SK-N-MC (cell line): ENCODE measurements at regions not wholly inside any gene's neighbourhood (a gene's known extent, or its start where the extent isn't known, plus 50 kb on each side); places are given as distances from the start of the nearest gene placed in this dataset.
"Not testable (repeated sequence)": the region's sequence is repeated elsewhere in the genome, so short reads cannot be mapped to it uniquely, and the experiment has no call there.

ENCODE experiments used
- EZH2 ChIP-seq: fragments of 200-600 bp; sonication (generic); IDR thresholded peaks from one replicate; pipeline ENCODE4 v1.6.1; 2017; ENCODE audit warnings: antibody characterized with exemption
- FOXP2 ChIP-seq: optimal IDR thresholded peaks from 2 replicates; pipeline ENCODE3; 2011; ENCODE audit warnings: mild to moderate bottlenecking, moderate library complexity; ENCODE audit not compliant: insufficient read depth; ENCODE audit errors: extremely low read length, control extremely low read depth
- POLR2AphosphoS5 ChIP-seq: IDR thresholded peaks from 2 replicates; pipeline ENCODE4 v1.6.1; 2012; ENCODE audit warnings: mild to moderate bottlenecking, low read depth, low read length, borderline replicate concordance

DNA sequence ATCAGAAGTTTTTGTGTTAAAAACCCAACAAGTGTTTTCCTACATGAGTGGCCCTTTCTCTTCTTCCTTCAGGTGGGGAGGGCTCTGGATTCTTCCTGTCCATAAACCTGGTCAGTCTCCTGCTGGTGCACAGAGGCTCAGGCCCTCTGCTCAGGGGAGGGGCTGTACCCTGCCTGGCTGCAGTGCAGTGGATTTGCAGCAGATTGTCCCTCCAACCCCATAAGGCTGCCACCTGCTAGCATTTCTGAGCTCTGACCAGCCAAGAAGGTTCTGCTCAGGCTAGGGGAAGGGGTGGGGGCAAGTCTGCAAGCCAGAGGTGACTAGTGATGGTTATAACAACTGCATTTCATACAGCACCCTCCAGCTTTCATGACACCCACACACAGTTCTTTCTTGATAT is 333.7 kb upstream of the FRG2C start:
- TF ChIP-seq EZH2, POLR2AphosphoS5, FOXP2: not testable (repeated sequence)
